HCT116 (cell line): ENCODE measurements at regions not wholly inside any gene's neighbourhood (a gene's known extent, or its start where the extent isn't known, plus 50 kb on each side); places are given as distances from the start of the nearest gene placed in this dataset.

Experiments
- ATAC-seq: fragments of 200-7000 bp; cut with Tn5 transposase; 2 replicates; pipeline ENCODE4 v1.9.1; 2020; ENCODE audit warnings: mild to moderate bottlenecking, moderate library complexity
- BruUV-seq: library from RNA; stranded (reverse); fragments of 400-500 nt; replicated peaks from 2 replicates; lab custom pipeline; 2021; lab: Mats Ljungman, UMichigan
- CTCF ChIA-PET: fragments of 300-600 bp; sonication (Branson Sonifier 250); formaldehyde crosslinking; loops from one replicate; lab custom pipeline; 2021; ENCODE audit warnings: antibody characterized with exemption; lab: Charles Lee
- POLR2A ChIA-PET: fragments of 300-600, 350-600 bp; sonication (Branson Sonifier 250); formaldehyde crosslinking; loops from one replicate; lab custom pipeline; 2021; ENCODE audit warnings: antibody characterized with exemption; lab: Charles Lee
- RAD21 ChIA-PET, 2 experiments: fragments of 300-600 bp; sonication (Branson Sonifier 250); formaldehyde crosslinking; loops; one replicate each; lab custom pipeline; 2023; ENCODE audit warnings: low total read pairs in 2 of 2; ENCODE audit not compliant: uncharacterized antibody in 2 of 2, unreplicated experiment in 2 of 2, low non-redundant PET in 1 of 2; lab: Charles Lee
- DNase-seq: peaks from one replicate; pipeline ENCODE4 v3.0.0-alpha.2; 2010; ENCODE audit warnings: low read depth, low spot score
- H2AFZ ChIP-seq: fragments of 200-600 bp; shearing (Covaris generic), sonication (generic); 2 replicates; pipeline ENCODE4 v1.6.1; 2017; ENCODE audit warnings: low read depth, mixed run types, mixed read lengths, antibody characterized with exemption, low read length; ENCODE audit not compliant: poor library complexity, severe bottlenecking
- H3K27ac ChIP-seq: 2 replicates; pipeline ENCODE4 v1.5.1; 2012; ENCODE audit warnings: low read depth, low read length
- H3K27me3 ChIP-seq: fragments of 200-600 bp; sonication (generic); 2 replicates; pipeline ENCODE4 v1.6.1; 2016; ENCODE audit warnings: mixed run types, low read length, mixed read lengths; ENCODE audit not compliant: insufficient read depth
- H3K36me3 ChIP-seq, 2 experiments: fragments of 200-500 bp in 1 of 2; fragments of 200-600 bp in 1 of 2; sonication (Bioruptor generic) in 1 of 2; sonication (generic) in 1 of 2; 2 replicates each; pipeline versions ENCODE4 v1.5.1 to v1.6.1; 2014 to 2016; ENCODE audit warnings: low read length in 2 of 2, inconsistent platforms in 1 of 2, mixed read lengths in 1 of 2, mixed run types in 1 of 2; ENCODE audit not compliant: insufficient read depth in 2 of 2, control insufficient read depth in 1 of 2
- H3K4me1 ChIP-seq, 2 experiments: fragments of 200-600 bp in 1 of 2; sonication (generic) in 1 of 2; 2 replicates each; pipeline versions ENCODE4 v1.5.1 to v1.6.1; 2012 to 2017; ENCODE audit warnings: low read length in 2 of 2, inconsistent platforms in 1 of 2, mild to moderate bottlenecking in 1 of 2, mixed read lengths in 1 of 2, mixed run types in 1 of 2, moderate library complexity in 1 of 2; ENCODE audit not compliant: insufficient read depth in 2 of 2, control insufficient read depth in 1 of 2
- H3K4me2 ChIP-seq: fragments of 200-600 bp; sonication (generic); 2 replicates; pipeline ENCODE4 v1.6.1; 2017; ENCODE audit warnings: mixed run types, low read length, mixed read lengths
- H3K4me3 ChIP-seq, 2 experiments: fragments of 200-600 bp in 1 of 2; sonication (generic) in 1 of 2; replicated peaks in 1 of 2; 2 replicates each; pipeline ENCODE4 v1.5.1; 2011 to 2016; ENCODE audit warnings: low read length in 2 of 2, control low read depth in 1 of 2, low read depth in 1 of 2, mild to moderate bottlenecking in 1 of 2, mixed read lengths in 1 of 2, mixed run types in 1 of 2
- H3K79me2 ChIP-seq: fragments of 200-600 bp; sonication (generic); 2 replicates; pipeline ENCODE4 v1.6.1; 2017; ENCODE audit warnings: mild to moderate bottlenecking, mixed run types, low read length, moderate library complexity, mixed read lengths; ENCODE audit not compliant: insufficient read depth
- H3K9ac ChIP-seq: fragments of 200-600 bp; sonication (generic); 2 replicates; pipeline ENCODE4 v1.6.1; 2016; ENCODE audit warnings: low read length, mixed read lengths
- H3K9me2 ChIP-seq: fragments of 200-600 bp; sonication (generic), shearing (Covaris generic); 2 replicates; pipeline ENCODE4 v1.6.1; 2017; ENCODE audit warnings: mixed run types, mild to moderate bottlenecking, moderate library complexity; ENCODE audit not compliant: insufficient read depth
- H3K9me3 ChIP-seq, 2 experiments: fragments of 200-500 bp in 1 of 2; fragments of 200-600 bp in 1 of 2; sonication (Bioruptor generic) in 1 of 2; sonication (generic) in 1 of 2; 2 replicates each; pipeline ENCODE4 v1.6.1; 2014 to 2017; ENCODE audit warnings: low read length in 2 of 2, mixed read lengths in 2 of 2, inconsistent platforms in 1 of 2, low read depth in 1 of 2, mild to moderate bottlenecking in 1 of 2, mixed run types in 1 of 2, moderate library complexity in 1 of 2; ENCODE audit not compliant: control insufficient read depth in 1 of 2, insufficient read depth in 1 of 2
- H4K20me1 ChIP-seq: fragments of 200-600 bp; sonication (generic), shearing (Covaris generic); 2 replicates; pipeline ENCODE4 v1.6.1; 2017; ENCODE audit warnings: mixed run types, mild to moderate bottlenecking, moderate library complexity; ENCODE audit not compliant: insufficient read depth
- CBX3 ChIP-seq: IDR thresholded peaks from 2 replicates; pipeline ENCODE4 v1.6.1; 2012; ENCODE audit warnings: low read depth
- CEBPB ChIP-seq: IDR thresholded peaks from 2 replicates; pipeline ENCODE4 v1.6.1; 2012; ENCODE audit warnings: low read depth
- EGR1 ChIP-seq: IDR thresholded peaks from 2 replicates; pipeline ENCODE4 v1.6.1; 2012; ENCODE audit warnings: low read depth
- ELF1 ChIP-seq: IDR thresholded peaks from 2 replicates; pipeline ENCODE4 v1.6.1; 2012; ENCODE audit warnings: low read depth, borderline replicate concordance
- EZH2 ChIP-seq: fragments of 200-600 bp; sonication (generic); IDR thresholded peaks from 2 replicates; pipeline ENCODE4 v1.6.1; 2017; ENCODE audit warnings: antibody characterized with exemption, mixed run types
- FOSL1 ChIP-seq: IDR thresholded peaks from 2 replicates; pipeline ENCODE4 v1.6.1; 2012; ENCODE audit warnings: low read depth
- JUND ChIP-seq: IDR thresholded peaks from 2 replicates; pipeline ENCODE4 v1.6.1; 2012
- MAX ChIP-seq: IDR thresholded peaks from 2 replicates; pipeline ENCODE4 v1.6.1; 2012
- POLR2A ChIP-seq: IDR thresholded peaks from 2 replicates; pipeline ENCODE4 v1.7.0; 2011; ENCODE audit warnings: borderline replicate concordance; ENCODE audit not compliant: insufficient read depth, insufficient read length; ENCODE audit errors: extremely low read depth
- POLR2AphosphoS5 ChIP-seq: IDR thresholded peaks from 2 replicates; pipeline ENCODE4 v1.6.1; 2011; ENCODE audit warnings: mild to moderate bottlenecking, low read depth, low read length, moderate library complexity
- SIN3A ChIP-seq: IDR thresholded peaks from 2 replicates; pipeline ENCODE4 v1.6.1; 2012; ENCODE audit warnings: low read depth
- SP1 ChIP-seq: IDR thresholded peaks from 2 replicates; pipeline ENCODE4 v1.6.1; 2012; ENCODE audit warnings: low read depth
- SRF ChIP-seq: IDR thresholded peaks from 2 replicates; pipeline ENCODE4 v1.6.1; 2012; ENCODE audit warnings: low read depth
- TCF7L2 ChIP-seq: IDR thresholded peaks from 2 replicates; pipeline ENCODE4 v1.7.0; 2011; ENCODE audit warnings: borderline replicate concordance, inconsistent platforms; ENCODE audit not compliant: insufficient read depth, insufficient read length; ENCODE audit errors: extremely low read depth
- ZBTB33 ChIP-seq: IDR thresholded peaks from 2 replicates; pipeline ENCODE4 v1.6.1; 2011; ENCODE audit warnings: mild to moderate bottlenecking, low read length, moderate library complexity; ENCODE audit not compliant: insufficient replicate concordance; ENCODE audit errors: extremely low read depth
- ZFX ChIP-seq: fragments of 450-650 bp; IDR thresholded peaks from 2 replicates; pipeline ENCODE4 v1.6.1; 2017
- intact Hi-C: fragments of 100-400 bp; cut with micrococcal nuclease; formaldehyde crosslinking; loops from 2 replicates; pipeline ENCODE4 v1.10.0; 2022

- ATAC-seq = no peak
- RAD21 ChIA-PET = no interaction called here
- intact Hi-C loops = no loop called here
These were observed 310.6 kb downstream of the PABPC4L start for GRCh38 chr4:133891011-133891410.

More at GRCh38 chr4:133891011-133891410, 310.6 kb downstream of the PABPC4L start:
- Histone ChIP-seq H3K79me2 (no peaks in the 10 kb centered on the region), H3K27ac (no peak overlapping the region), H3K27me3 (no peaks in the 10 kb centered on the region), H4K20me1 (no peaks in the 10 kb centered on the region), H3K4me1 (no peaks in the 10 kb centered on the region), H3K4me2 (no peak overlapping the region), H3K9me3 (no peaks in the 10 kb centered on the region), H3K9ac (no peak overlapping the region), H3K4me3 (no peak overlapping the region), H3K36me3 (no peaks in the 10 kb centered on the region), H2AFZ (no peak overlapping the region), H3K9me2 (no peaks in the 10 kb centered on the region; the same call in 1 of the 2 replicates)
- ChIA-PET POLR2A (no interaction called here), CTCF (no interaction called here)
- no peak for DNase-seq
- TF ChIP-seq MAX (no peak), CBX3 (no peak), SIN3A (no peak), ZBTB33 (no peak), SP1 (no peak), TCF7L2 (no peak), ELF1 (no peak), ZFX (no peak), SRF (no peak), EGR1 (no peak), JUND (no peak), FOSL1 (no peak), POLR2A (no peak), POLR2AphosphoS5 (no peak), EZH2 (no peak), CEBPB (no peak)
- BruUV-seq = no TSS peak
